Tibial nerve (tissue), 4 donors: ENCODE measurements at regions not wholly inside any gene's neighbourhood (a gene's known extent, or its start where the extent isn't known, plus 50 kb on each side); places are given as distances from the start of the nearest gene placed in this dataset.

Experiments used
- DNase-seq, 2 donors: peaks; one replicate each; pipeline ENCODE4 v3.0.0-alpha.2; 2019; ENCODE audit warnings: low spot score in 2 of 2
- H3K27ac ChIP-seq, 4 donors: fragments of 200-600 bp; sonication (generic) in 3 of 4; one replicate each; pipeline ENCODE4 v1.5.1; 2017 to 2019; ENCODE audit warnings: mild to moderate bottlenecking in 1 of 4
- H3K27me3 ChIP-seq, 2 donors: fragments of 200-600 bp; sonication (generic) in 1 of 2; one replicate each; pipeline versions ENCODE4 v1.5.1 to v1.6.0; 2017 to 2019
- H3K36me3 ChIP-seq, 3 donors: fragments of 200-600 bp; sonication (generic); one replicate each; pipeline ENCODE4 v1.5.1; 2018 to 2019
- H3K4me1 ChIP-seq, 4 donors: fragments of 200-600 bp; sonication (generic) in 3 of 4; one replicate each; pipeline ENCODE4 v1.5.1; 2017 to 2019
- H3K4me3 ChIP-seq, 4 donors: fragments of 200-600 bp; sonication (generic) in 3 of 4; one replicate each; pipeline ENCODE4 v1.5.1; 2017 to 2019; ENCODE audit warnings: mild to moderate bottlenecking in 1 of 4, moderate library complexity in 1 of 4
- H3K9me3 ChIP-seq, 4 donors: fragments of 200-600 bp; sonication (generic) in 3 of 4; one replicate each; pipeline ENCODE4 v1.5.1; 2017 to 2019
- EP300 ChIP-seq, 2 donors: sonication (generic); formaldehyde crosslinking; IDR thresholded peaks; one replicate each; pipeline ENCODE4 v1.6.1; 2017; ENCODE audit warnings: antibody characterized with exemption in 2 of 2, mild to moderate bottlenecking in 1 of 2
- POLR2A ChIP-seq, 2 donors: fragments of 450-650 bp; IDR thresholded peaks; one replicate each; pipeline ENCODE4 v1.6.1; 2017; ENCODE audit warnings: antibody characterized with exemption in 2 of 2, mild to moderate bottlenecking in 2 of 2, moderate library complexity in 2 of 2
- WGBS, 2 donors: methylation state at CpG; one replicate each; pipeline ENCODE4 v1.1.5; 2018; 5-methylcytosine and 5-hydroxymethylcytosine counted together
- TF ChIP-seq, protein P1 (sequence below), 5 experiments: fragments of 200-600 bp in 3 of 5; fragments of 450-650 bp in 2 of 5; sonication (generic) in 3 of 5; IDR thresholded peaks; one replicate each; pipeline ENCODE4 v1.5.1; 2016 to 2019; ENCODE audit warnings: antibody characterized with exemption in 5 of 5, mild to moderate bottlenecking in 3 of 5, moderate library complexity in 2 of 5

GRCh38 chr10:28467615-28468014 is 65.3 kb upstream of the WAC start:
- no peak for DNase-seq
- H3K4me3 ChIP-seq: no peak overlapping the region
- H3K9me3 ChIP-seq: no peaks in the 10 kb centered on the region
- no peak overlapping the region for H3K27ac ChIP-seq
- no peaks in the 10 kb centered on the region for H3K4me1 ChIP-seq
- no peaks in the 10 kb centered on the region for H3K27me3 ChIP-seq
- no peaks in the 10 kb centered on the region for H3K36me3 ChIP-seq
- WGBS, 2 donors: 82 to 84% methylated on average over 5 of the region's 5 CpGs
- TF ChIP-seq EP300 (IDR thresholded peaks at IDR 0.05) (no peak), POLR2A (IDR thresholded peaks at IDR 0.05) (no peak)
- TF ChIP-seq, protein P1, sequence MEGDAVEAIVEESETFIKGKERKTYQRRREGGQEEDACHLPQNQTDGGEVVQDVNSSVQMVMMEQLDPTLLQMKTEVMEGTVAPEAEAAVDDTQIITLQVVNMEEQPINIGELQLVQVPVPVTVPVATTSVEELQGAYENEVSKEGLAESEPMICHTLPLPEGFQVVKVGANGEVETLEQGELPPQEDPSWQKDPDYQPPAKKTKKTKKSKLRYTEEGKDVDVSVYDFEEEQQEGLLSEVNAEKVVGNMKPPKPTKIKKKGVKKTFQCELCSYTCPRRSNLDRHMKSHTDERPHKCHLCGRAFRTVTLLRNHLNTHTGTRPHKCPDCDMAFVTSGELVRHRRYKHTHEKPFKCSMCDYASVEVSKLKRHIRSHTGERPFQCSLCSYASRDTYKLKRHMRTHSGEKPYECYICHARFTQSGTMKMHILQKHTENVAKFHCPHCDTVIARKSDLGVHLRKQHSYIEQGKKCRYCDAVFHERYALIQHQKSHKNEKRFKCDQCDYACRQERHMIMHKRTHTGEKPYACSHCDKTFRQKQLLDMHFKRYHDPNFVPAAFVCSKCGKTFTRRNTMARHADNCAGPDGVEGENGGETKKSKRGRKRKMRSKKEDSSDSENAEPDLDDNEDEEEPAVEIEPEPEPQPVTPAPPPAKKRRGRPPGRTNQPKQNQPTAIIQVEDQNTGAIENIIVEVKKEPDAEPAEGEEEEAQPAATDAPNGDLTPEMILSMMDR (IDR thresholded peaks at IDR 0.05): no peak

GRCh38 chr10:28468707-28469483 is 64.0 kb upstream of the WAC start:
- DNase-seq: no peak
- no peaks in the 10 kb centered on the region for H3K27me3 ChIP-seq
- H3K27ac ChIP-seq: no peak overlapping the region
- TF ChIP-seq, protein P1 (IDR thresholded peaks at IDR 0.05): no peak
- TF ChIP-seq EP300 (IDR thresholded peaks at IDR 0.05) (no peak), POLR2A (IDR thresholded peaks at IDR 0.05) (no peak)
- H3K9me3 ChIP-seq: no peaks in the 10 kb centered on the region
- no peaks in the 10 kb centered on the region for H3K4me1 ChIP-seq
- no peak overlapping the region for H3K4me3 ChIP-seq
- H3K36me3 ChIP-seq: no peaks in the 10 kb centered on the region
- WGBS, 2 donors: 70 to 71% methylated on average over 10 of the region's 10 CpGs

DNA sequence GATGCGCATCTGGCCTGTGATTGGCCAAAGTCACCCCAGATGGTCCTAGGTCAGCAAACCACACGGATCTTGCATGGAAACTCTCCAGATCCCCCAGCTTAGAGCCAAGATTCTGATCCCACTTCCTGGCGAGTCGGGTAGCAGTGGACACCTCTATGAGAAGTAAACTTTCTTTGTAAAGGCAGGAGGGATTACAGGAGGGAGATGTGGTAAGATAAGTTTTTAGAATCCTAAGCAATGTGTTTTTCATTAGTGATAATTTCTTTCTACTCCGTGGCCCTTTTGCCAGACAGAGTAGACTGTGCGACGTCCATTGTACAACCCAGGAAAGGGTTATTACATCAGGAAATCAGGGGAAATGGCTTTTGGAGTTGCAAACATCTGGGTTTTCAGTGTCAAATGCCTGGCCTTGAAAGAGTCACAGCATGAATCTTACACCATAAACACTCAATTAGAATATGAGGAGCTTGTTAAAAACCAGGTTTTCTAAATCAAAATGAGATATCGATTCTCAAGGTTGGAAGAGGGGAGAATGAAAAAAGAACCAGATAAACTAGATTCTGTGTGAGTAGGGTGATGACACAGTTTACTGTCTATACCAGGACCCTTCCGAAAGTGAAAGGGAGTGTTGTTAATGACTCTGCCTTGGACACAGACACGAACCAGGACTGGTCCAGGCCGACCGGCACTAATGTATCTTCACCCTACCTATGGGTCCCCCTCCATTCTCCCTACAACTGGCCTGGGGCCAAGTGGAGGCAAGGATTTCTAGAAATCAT is 61.9 kb upstream of the WAC start:
- Histone ChIP-seq H3K27ac (no peak overlapping the region), H3K4me3 (no peak overlapping the region), H3K9me3 (no peaks in the 10 kb centered on the region), H3K4me1 (no peaks in the 10 kb centered on the region), H3K27me3 (no peaks in the 10 kb centered on the region), H3K36me3 (no peaks in the 10 kb centered on the region)
- TF ChIP-seq POLR2A (IDR thresholded peaks at IDR 0.05): no peak
- TF ChIP-seq EP300 (IDR thresholded peaks at IDR 0.05): no peak
- TF ChIP-seq, protein P1 (IDR thresholded peaks at IDR 0.05): no peak
- WGBS, 2 donors: 52 to 60% methylated on average over 12 of the region's 12 CpGs
- no peak for DNase-seq

DNA sequence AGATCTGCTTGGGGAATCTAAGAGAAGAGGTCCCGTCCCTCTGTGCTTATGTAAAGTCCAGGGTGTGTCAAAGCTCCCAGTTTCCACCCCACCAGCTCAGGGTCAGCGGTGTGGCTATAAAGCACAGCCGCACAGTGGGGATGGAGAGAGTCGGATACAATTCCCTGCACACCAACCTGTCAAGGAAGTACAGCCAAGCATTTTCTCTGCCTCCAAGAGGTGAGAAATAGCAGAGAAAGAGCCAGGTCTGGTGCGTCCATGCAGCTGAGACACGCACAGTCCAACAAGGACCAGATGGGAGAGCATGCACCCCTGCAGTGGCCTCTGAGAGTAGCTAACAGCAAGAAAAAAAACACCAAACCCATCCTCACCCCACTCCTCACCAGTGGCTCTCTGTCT is 61.3 kb upstream of the WAC start:
- H3K36me3 ChIP-seq: no peaks in the 10 kb centered on the region
- H3K4me3 ChIP-seq: no peak overlapping the region
- no peaks in the 10 kb centered on the region for H3K9me3 ChIP-seq
- H3K27me3 ChIP-seq: no peaks in the 10 kb centered on the region
- H3K27ac ChIP-seq: no peak overlapping the region
- WGBS, 2 donors: 77 to 81% methylated on average over 6 of the region's 6 CpGs
- no peak for DNase-seq
- H3K4me1 ChIP-seq: no peaks in the 10 kb centered on the region
- no peak for TF ChIP-seq EP300 (IDR thresholded peaks at IDR 0.05)
- no peak for TF ChIP-seq POLR2A (IDR thresholded peaks at IDR 0.05)
- TF ChIP-seq, protein P1 (IDR thresholded peaks at IDR 0.05): no peak

- TF ChIP-seq, protein P1 (IDR thresholded peaks at IDR 0.05): no peak
- TF ChIP-seq POLR2A (IDR thresholded peaks at IDR 0.05) (no peak), EP300 (IDR thresholded peaks at IDR 0.05) (no peak)
- Histone ChIP-seq H3K4me3 (no peak overlapping the region), H3K27ac (no peak overlapping the region), H3K27me3 (no peaks in the 10 kb centered on the region), H3K4me1 (no peaks in the 10 kb centered on the region), H3K36me3 (no peaks in the 10 kb centered on the region), H3K9me3 (no peaks in the 10 kb centered on the region)
- DNase-seq: no peak
- 17 to 23% methylated on average over 1 of the region's 1 CpG for WGBS, 2 donors
Measured at GRCh38 chr10:28478646-28479045, 54.3 kb upstream of the WAC start.
